GM23338 (cell line): ENCODE measurements at regions not wholly inside any gene's neighbourhood (a gene's known extent, or its start where the extent isn't known, plus 50 kb on each side); places are given as distances from the start of the nearest gene placed in this dataset.

ENCODE experiments used
- ATAC-seq: fragments of 200-7000 bp; cut with Tn5 transposase; 3 replicates; pipeline ENCODE4 v1.9.1; 2020
- DNase-seq: peaks from one replicate; pipeline ENCODE4 v3.0.0-alpha.2; 2015; ENCODE audit warnings: low spot score
- H2AFZ ChIP-seq: fragments of 200-600 bp; sonication (generic); 2 replicates; pipeline ENCODE4 v1.8.0; 2016; ENCODE audit warnings: antibody characterized with exemption, mild to moderate bottlenecking, moderate library complexity
- H3F3A ChIP-seq: fragments of 200-600 bp; sonication (generic); replicated peaks from 2 replicates; pipeline ENCODE4 v1.8.0; 2017; ENCODE audit warnings: antibody characterized with exemption, mixed run types, low read depth
- H3K27ac ChIP-seq: fragments of 200-600 bp; sonication (generic); 2 replicates; pipeline ENCODE4 v1.6.1; 2016; ENCODE audit warnings: low read depth
- H3K27me3 ChIP-seq: fragments of 200-600 bp; sonication (generic); 2 replicates; pipeline ENCODE4 v1.8.0; 2016; ENCODE audit warnings: mild to moderate bottlenecking, mixed run types, moderate library complexity; ENCODE audit not compliant: insufficient read depth
- H3K36me3 ChIP-seq: fragments of 200-600 bp; sonication (generic); 2 replicates; pipeline ENCODE4 v1.8.0; 2016; ENCODE audit warnings: mild to moderate bottlenecking; ENCODE audit not compliant: insufficient read depth
- H3K4me1 ChIP-seq: fragments of 200-600 bp; sonication (generic); 2 replicates; pipeline ENCODE4 v1.8.0; 2016; ENCODE audit warnings: mild to moderate bottlenecking, moderate library complexity; ENCODE audit not compliant: insufficient read depth
- H3K4me2 ChIP-seq: fragments of 200-600 bp; sonication (generic); 2 replicates; pipeline ENCODE4 v1.7.1; 2017; ENCODE audit warnings: mixed run types
- H3K4me3 ChIP-seq: fragments of 200-600 bp; sonication (generic); 2 replicates; pipeline ENCODE4 v1.6.1; 2016; ENCODE audit warnings: mixed run types
- H3K79me2 ChIP-seq: fragments of 200-600 bp; sonication (generic); replicated peaks from 2 replicates; pipeline ENCODE4 v1.8.0; 2017; ENCODE audit warnings: mild to moderate bottlenecking; ENCODE audit not compliant: insufficient read depth
- H3K9me2 ChIP-seq: fragments of 200-600 bp; sonication (generic); 2 replicates; pipeline ENCODE4 v1.8.0; 2017; ENCODE audit not compliant: insufficient read depth
- H4K20me1 ChIP-seq: fragments of 200-600 bp; sonication (generic); replicated peaks from 2 replicates; pipeline ENCODE4 v1.8.0; 2017; ENCODE audit warnings: mild to moderate bottlenecking; ENCODE audit not compliant: insufficient read depth
- H3K27ac Mint-ChIP-seq: 2 replicates; pipeline ENCODE4 v1.8.0; 2020; ENCODE audit warnings: inconsistent platforms, mild to moderate bottlenecking, moderate library complexity, mixed read lengths
- H3K27me3 Mint-ChIP-seq: 3 replicates; pipeline ENCODE4 v1.8.0; 2022; ENCODE audit warnings: low read depth, mild to moderate bottlenecking, moderate library complexity, mixed read lengths, inconsistent platforms; ENCODE audit not compliant: insufficient read depth, poor library complexity
- H3K36me3 Mint-ChIP-seq: 3 replicates; pipeline ENCODE4 v1.8.0; 2021; ENCODE audit warnings: low read depth, mild to moderate bottlenecking, inconsistent platforms, moderate library complexity, mixed read lengths
- H3K4me1 Mint-ChIP-seq: 3 replicates; pipeline ENCODE4 v1.8.0; 2020; ENCODE audit warnings: mild to moderate bottlenecking, inconsistent platforms, mixed read lengths
- H3K4me3 Mint-ChIP-seq: 3 replicates; pipeline ENCODE4 v1.8.0; 2021; ENCODE audit warnings: moderate library complexity, mild to moderate bottlenecking, inconsistent platforms, mixed read lengths
- H3K9me3 Mint-ChIP-seq: 3 replicates; pipeline ENCODE4 v1.8.0; 2020; ENCODE audit warnings: moderate library complexity, mild to moderate bottlenecking, inconsistent platforms, mixed read lengths
- CREB1 ChIP-seq: fragments of 250-450 bp; sonication (Bioruptor Pico); IDR thresholded peaks from 2 replicates; pipeline ENCODE4 v1.5.0; 2020; ENCODE audit warnings: low read depth, mild to moderate bottlenecking, moderate library complexity
- ETS1 ChIP-seq: IDR thresholded peaks from 2 replicates; pipeline ENCODE4 v1.6.1; 2016; ENCODE audit warnings: antibody characterized with exemption
- EZH2 ChIP-seq: fragments of 200-600 bp; sonication (generic); IDR thresholded peaks from one replicate; pipeline ENCODE4 v1.8.0; 2017; ENCODE audit warnings: antibody characterized with exemption, mild to moderate bottlenecking, low read depth; ENCODE audit not compliant: unreplicated experiment
- EZH2phosphoT487 ChIP-seq: fragments of 200-600 bp; sonication (generic); IDR thresholded peaks from one replicate; pipeline ENCODE4 v1.8.1; 2018; ENCODE audit warnings: antibody characterized with exemption; ENCODE audit not compliant: unreplicated experiment
- JUNB ChIP-seq: IDR thresholded peaks from one replicate; pipeline ENCODE4 v1.6.1; 2016; ENCODE audit warnings: antibody characterized with exemption; ENCODE audit not compliant: unreplicated experiment
- POLR2AphosphoS5 ChIP-seq: IDR thresholded peaks from 2 replicates; pipeline ENCODE4 v1.6.1; 2016; ENCODE audit warnings: antibody characterized with exemption, low read depth
- STAT1 ChIP-seq: IDR thresholded peaks from one replicate; pipeline ENCODE4 v1.6.1; 2016; ENCODE audit warnings: antibody characterized with exemption; ENCODE audit not compliant: unreplicated experiment
- ZNF114 ChIP-seq: fragments of 250-450 bp; sonication (Bioruptor Pico); IDR thresholded peaks from 2 replicates; pipeline ENCODE4 v1.5.0; 2020; ENCODE audit warnings: mild to moderate bottlenecking, moderate library complexity
- ZNF331 ChIP-seq: fragments of 250-450 bp; sonication (Bioruptor Pico); IDR thresholded peaks from 2 replicates; pipeline ENCODE4 v1.5.0; 2020; ENCODE audit warnings: low read depth, mild to moderate bottlenecking, moderate library complexity
- TF ChIP-seq, protein P1 (sequence below), 2 experiments: fragments of 200-600 bp in 1 of 2; sonication (generic) in 1 of 2; conservative IDR thresholded peaks; 2 replicates each; pipeline versions ENCODE4 v1.5.1 to v1.6.1; 2016 to 2017; ENCODE audit warnings: antibody characterized with exemption in 2 of 2, low read depth in 2 of 2, mild to moderate bottlenecking in 2 of 2, moderate library complexity in 1 of 2
- TF ChIP-seq, protein P2 (sequence below): fragments of 250-450 bp; sonication (Bioruptor Pico); IDR thresholded peaks from 2 replicates; pipeline ENCODE4 v1.5.0; 2020; ENCODE audit warnings: mild to moderate bottlenecking, moderate library complexity

DNA sequence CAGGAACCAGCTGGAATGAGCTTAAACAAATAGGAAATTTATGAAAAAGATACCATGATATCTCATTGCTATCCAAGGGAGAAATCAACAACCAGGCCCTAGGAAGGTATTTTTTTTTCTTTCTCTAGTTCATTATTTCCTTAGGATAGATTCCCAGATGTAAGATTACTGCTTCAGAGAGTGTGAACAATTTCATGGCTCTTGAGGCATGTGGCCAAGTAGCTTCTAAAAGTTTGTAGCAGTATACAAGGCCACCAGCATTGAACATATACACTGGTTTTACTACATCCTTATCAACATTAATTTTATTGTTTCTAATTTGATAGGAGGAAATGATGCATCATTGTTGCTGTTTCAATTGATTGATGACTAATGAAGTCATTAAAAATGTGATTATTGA is 201.2 kb downstream of the SREK1 start:
- TF ChIP-seq ETS1 (no peak), EZH2phosphoT487 (no peak), ZNF331 (CRISPR knock-in tag) (no peak), CREB1 (CRISPR knock-in tag) (no peak), JUNB (no peak), POLR2AphosphoS5 (no peak), ZNF114 (CRISPR knock-in tag) (no peak), STAT1 (no peak)
- TF ChIP-seq, protein P1, sequence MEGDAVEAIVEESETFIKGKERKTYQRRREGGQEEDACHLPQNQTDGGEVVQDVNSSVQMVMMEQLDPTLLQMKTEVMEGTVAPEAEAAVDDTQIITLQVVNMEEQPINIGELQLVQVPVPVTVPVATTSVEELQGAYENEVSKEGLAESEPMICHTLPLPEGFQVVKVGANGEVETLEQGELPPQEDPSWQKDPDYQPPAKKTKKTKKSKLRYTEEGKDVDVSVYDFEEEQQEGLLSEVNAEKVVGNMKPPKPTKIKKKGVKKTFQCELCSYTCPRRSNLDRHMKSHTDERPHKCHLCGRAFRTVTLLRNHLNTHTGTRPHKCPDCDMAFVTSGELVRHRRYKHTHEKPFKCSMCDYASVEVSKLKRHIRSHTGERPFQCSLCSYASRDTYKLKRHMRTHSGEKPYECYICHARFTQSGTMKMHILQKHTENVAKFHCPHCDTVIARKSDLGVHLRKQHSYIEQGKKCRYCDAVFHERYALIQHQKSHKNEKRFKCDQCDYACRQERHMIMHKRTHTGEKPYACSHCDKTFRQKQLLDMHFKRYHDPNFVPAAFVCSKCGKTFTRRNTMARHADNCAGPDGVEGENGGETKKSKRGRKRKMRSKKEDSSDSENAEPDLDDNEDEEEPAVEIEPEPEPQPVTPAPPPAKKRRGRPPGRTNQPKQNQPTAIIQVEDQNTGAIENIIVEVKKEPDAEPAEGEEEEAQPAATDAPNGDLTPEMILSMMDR (conservative IDR thresholded peaks at IDR 0.05; ENCODE audit: low read depth in 2 of 2): no peak
- Histone ChIP-seq H3K27me3 (no peaks in the 10 kb centered on the region), H3K4me3 (no peak overlapping the region), H4K20me1 (no peaks in the 10 kb centered on the region), H3K9me2 (peaks cover 17% of the 10 kb centered on the region), H3K36me3 (no peaks in the 10 kb centered on the region), H3K27ac (no peak overlapping the region), H3K79me2 (no peaks in the 10 kb centered on the region), H3K4me2 (no peak overlapping the region), H3K4me1 (no peaks in the 10 kb centered on the region), H3F3A (no peaks in the 10 kb centered on the region), H2AFZ (no peak overlapping the region)
- Mint-ChIP-seq H3K27ac (no peak overlapping the region), H3K27me3 (peaks cover 4% of the 10 kb centered on the region), H3K4me3 (no peak overlapping the region), H3K4me1 (peaks cover 8% of the 10 kb centered on the region), H3K9me3 (no peaks in the 10 kb centered on the region), H3K36me3 (no peaks in the 10 kb centered on the region)
- ATAC-seq: no peak
- DNase-seq: no peak

- H3K27ac ChIP-seq: no peak overlapping the region
- no peak for ATAC-seq
- peaks cover 8% of the 10 kb centered on the region for H3K4me1 Mint-ChIP-seq
- no peak overlapping the region for H3K27ac Mint-ChIP-seq
- no peaks in the 10 kb centered on the region for H3K4me1 ChIP-seq
- peaks cover 4% of the 10 kb centered on the region for H3K27me3 Mint-ChIP-seq
- H3F3A ChIP-seq: no peaks in the 10 kb centered on the region
- H3K36me3 Mint-ChIP-seq: no peaks in the 10 kb centered on the region
- no peak overlapping the region for H2AFZ ChIP-seq
- no peak overlapping the region for H3K4me3 Mint-ChIP-seq
- H3K9me3 Mint-ChIP-seq: no peaks in the 10 kb centered on the region
- no peaks in the 10 kb centered on the region for H4K20me1 ChIP-seq
- H3K79me2 ChIP-seq: no peaks in the 10 kb centered on the region
- no peak for DNase-seq
- peaks cover 10% of the 10 kb centered on the region for H3K9me2 ChIP-seq
- no peaks in the 10 kb centered on the region for H3K27me3 ChIP-seq
- no peak overlapping the region for H3K4me2 ChIP-seq
- no peaks in the 10 kb centered on the region for H3K36me3 ChIP-seq
- H3K4me3 ChIP-seq: no peak overlapping the region
- TF ChIP-seq EZH2 (no peak), ZNF331 (CRISPR knock-in tag) (no peak), CREB1 (CRISPR knock-in tag) (no peak), STAT1 (no peak), ETS1 (no peak), ZNF114 (CRISPR knock-in tag) (no peak), POLR2AphosphoS5 (no peak), EZH2phosphoT487 (no peak), JUNB (no peak)
- TF ChIP-seq, protein P2, sequence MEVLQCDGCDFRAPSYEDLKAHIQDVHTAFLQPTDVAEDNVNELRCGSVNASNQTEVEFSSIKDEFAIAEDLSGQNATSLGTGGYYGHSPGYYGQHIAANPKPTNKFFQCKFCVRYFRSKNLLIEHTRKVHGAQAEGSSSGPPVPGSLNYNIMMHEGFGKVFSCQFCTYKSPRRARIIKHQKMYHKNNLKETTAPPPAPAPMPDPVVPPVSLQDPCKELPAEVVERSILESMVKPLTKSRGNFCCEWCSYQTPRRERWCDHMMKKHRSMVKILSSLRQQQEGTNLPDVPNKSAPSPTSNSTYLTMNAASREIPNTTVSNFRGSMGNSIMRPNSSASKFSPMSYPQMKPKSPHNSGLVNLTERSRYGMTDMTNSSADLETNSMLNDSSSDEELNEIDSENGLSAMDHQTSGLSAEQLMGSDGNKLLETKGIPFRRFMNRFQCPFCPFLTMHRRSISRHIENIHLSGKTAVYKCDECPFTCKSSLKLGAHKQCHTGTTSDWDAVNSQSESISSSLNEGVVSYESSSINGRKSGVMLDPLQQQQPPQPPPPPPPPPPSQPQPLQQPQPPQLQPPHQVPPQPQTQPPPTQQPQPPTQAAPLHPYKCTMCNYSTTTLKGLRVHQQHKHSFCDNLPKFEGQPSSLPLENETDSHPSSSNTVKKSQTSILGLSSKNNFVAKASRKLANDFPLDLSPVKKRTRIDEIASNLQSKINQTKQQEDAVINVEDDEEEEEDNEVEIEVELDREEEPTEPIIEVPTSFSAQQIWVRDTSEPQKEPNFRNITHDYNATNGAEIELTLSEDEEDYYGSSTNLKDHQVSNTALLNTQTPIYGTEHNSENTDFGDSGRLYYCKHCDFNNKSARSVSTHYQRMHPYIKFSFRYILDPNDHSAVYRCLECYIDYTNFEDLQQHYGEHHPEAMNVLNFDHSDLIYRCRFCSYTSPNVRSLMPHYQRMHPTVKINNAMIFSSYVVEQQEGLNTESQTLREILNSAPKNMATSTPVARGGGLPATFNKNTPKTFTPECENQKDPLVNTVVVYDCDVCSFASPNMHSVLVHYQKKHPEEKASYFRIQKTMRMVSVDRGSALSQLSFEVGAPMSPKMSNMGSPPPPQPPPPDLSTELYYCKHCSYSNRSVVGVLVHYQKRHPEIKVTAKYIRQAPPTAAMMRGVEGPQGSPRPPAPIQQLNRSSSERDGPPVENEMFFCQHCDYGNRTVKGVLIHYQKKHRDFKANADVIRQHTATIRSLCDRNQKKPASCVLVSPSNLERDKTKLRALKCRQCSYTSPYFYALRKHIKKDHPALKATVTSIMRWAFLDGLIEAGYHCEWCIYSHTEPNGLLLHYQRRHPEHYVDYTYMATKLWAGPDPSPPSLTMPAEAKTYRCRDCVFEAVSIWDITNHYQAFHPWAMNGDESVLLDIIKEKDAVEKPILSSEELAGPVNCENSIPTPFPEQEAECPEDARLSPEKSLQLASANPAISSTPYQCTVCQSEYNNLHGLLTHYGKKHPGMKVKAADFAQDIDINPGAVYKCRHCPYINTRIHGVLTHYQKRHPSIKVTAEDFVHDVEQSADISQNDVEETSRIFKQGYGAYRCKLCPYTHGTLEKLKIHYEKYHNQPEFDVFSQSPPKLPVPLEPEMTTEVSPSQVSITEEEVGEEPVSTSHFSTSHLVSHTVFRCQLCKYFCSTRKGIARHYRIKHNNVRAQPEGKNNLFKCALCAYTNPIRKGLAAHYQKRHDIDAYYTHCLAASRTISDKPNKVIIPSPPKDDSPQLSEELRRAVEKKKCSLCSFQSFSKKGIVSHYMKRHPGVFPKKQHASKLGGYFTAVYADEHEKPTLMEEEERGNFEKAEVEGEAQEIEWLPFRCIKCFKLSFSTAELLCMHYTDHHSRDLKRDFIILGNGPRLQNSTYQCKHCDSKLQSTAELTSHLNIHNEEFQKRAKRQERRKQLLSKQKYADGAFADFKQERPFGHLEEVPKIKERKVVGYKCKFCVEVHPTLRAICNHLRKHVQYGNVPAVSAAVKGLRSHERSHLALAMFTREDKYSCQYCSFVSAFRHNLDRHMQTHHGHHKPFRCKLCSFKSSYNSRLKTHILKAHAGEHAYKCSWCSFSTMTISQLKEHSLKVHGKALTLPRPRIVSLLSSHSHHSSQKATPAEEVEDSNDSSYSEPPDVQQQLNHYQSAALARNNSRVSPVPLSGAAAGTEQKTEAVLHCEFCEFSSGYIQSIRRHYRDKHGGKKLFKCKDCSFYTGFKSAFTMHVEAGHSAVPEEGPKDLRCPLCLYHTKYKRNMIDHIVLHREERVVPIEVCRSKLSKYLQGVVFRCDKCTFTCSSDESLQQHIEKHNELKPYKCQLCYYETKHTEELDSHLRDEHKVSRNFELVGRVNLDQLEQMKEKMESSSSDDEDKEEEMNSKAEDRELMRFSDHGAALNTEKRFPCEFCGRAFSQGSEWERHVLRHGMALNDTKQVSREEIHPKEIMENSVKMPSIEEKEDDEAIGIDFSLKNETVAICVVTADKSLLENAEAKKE: no peak
These were observed 202.8 kb downstream of the SREK1 start for GRCh38 chr5:66346869-66347268.
